Thyroid gland (tissue), 4 donors: ENCODE measurements at regions not wholly inside any gene's neighbourhood (a gene's known extent, or its start where the extent isn't known, plus 50 kb on each side); places are given as distances from the start of the nearest gene placed in this dataset.

Source experiments
- POLR2A ChIP-seq, 2 donors: fragments of 450-650 bp; IDR thresholded peaks; one replicate each; pipeline ENCODE4 v1.6.1; 2017; ENCODE audit warnings: antibody characterized with exemption in 2 of 2, mild to moderate bottlenecking in 2 of 2, moderate library complexity in 1 of 2
- TF ChIP-seq, protein P1 (sequence below), 6 experiments: fragments of 200-600 bp in 3 of 6; fragments of 450-650 bp in 3 of 6; sonication (generic) in 3 of 6; IDR thresholded peaks; one replicate each; pipeline ENCODE4 v1.5.1; 2016 to 2019; ENCODE audit warnings: antibody characterized with exemption in 6 of 6, mild to moderate bottlenecking in 2 of 6, inconsistent platforms in 1 of 6, moderate library complexity in 1 of 6

DNA sequence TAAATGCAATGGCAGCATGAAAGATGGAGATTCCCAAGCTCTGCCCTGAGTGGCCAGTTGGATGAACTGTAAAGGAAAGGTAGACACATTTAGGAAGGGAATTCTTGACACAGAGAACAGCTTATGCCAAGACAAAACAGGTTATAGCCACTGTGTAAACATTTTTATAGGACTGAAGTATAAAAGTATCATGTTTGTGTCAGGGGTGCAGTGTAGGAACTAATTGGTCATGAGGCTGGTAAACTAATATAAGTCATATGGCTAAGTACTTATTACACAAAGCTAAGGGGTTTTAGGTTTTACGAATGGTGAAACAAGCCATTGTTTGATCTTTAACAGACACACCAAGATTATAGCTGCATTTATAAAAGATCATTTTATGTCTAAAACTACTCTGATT lies 207.7 kb upstream of the SLC16A7 start:
- no peak for TF ChIP-seq POLR2A (IDR thresholded peaks at IDR 0.05)
- TF ChIP-seq, protein P1, sequence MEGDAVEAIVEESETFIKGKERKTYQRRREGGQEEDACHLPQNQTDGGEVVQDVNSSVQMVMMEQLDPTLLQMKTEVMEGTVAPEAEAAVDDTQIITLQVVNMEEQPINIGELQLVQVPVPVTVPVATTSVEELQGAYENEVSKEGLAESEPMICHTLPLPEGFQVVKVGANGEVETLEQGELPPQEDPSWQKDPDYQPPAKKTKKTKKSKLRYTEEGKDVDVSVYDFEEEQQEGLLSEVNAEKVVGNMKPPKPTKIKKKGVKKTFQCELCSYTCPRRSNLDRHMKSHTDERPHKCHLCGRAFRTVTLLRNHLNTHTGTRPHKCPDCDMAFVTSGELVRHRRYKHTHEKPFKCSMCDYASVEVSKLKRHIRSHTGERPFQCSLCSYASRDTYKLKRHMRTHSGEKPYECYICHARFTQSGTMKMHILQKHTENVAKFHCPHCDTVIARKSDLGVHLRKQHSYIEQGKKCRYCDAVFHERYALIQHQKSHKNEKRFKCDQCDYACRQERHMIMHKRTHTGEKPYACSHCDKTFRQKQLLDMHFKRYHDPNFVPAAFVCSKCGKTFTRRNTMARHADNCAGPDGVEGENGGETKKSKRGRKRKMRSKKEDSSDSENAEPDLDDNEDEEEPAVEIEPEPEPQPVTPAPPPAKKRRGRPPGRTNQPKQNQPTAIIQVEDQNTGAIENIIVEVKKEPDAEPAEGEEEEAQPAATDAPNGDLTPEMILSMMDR (IDR thresholded peaks at IDR 0.05): no peak
